Mesodermal cell (in vitro differentiated cells): ENCODE measurements at regions not wholly inside any gene's neighbourhood (a gene's known extent, or its start where the extent isn't known, plus 50 kb on each side); places are given as distances from the start of the nearest gene placed in this dataset.
"Not testable (repeated sequence)": the region's sequence is repeated elsewhere in the genome, so short reads cannot be mapped to it uniquely, and the experiment has no call there.

Experiments used
- H3K27ac ChIP-seq: 2 replicates; pipeline ENCODE4 v1.7.0; 2013; ENCODE audit warnings: mild to moderate bottlenecking, low read depth, low read length, moderate library complexity; ENCODE audit not compliant: severe bottlenecking
- H3K36me3 ChIP-seq: 2 replicates; pipeline ENCODE4 v1.7.1; 2013; ENCODE audit warnings: mild to moderate bottlenecking, low read length, moderate library complexity; ENCODE audit not compliant: control insufficient read depth, insufficient read depth
- H3K4me1 ChIP-seq: one replicate; pipeline ENCODE4 v1.7.1; 2013; ENCODE audit warnings: mild to moderate bottlenecking, low read length; ENCODE audit not compliant: insufficient read depth, control insufficient read depth, poor library complexity, severe bottlenecking
- H3K4me3 ChIP-seq: 2 replicates; pipeline ENCODE4 v1.7.0; 2013; ENCODE audit warnings: low read length, control low read depth, mild to moderate bottlenecking; ENCODE audit not compliant: insufficient read depth, poor library complexity, severe bottlenecking; ENCODE audit errors: extremely low read depth
- H3K9me3 ChIP-seq: 2 replicates; pipeline ENCODE4 v1.7.1; 2013; ENCODE audit warnings: mild to moderate bottlenecking, low read length, moderate library complexity; ENCODE audit not compliant: control insufficient read depth
- WGBS, 2 experiments: methylation state at CpG; one replicate each; pipeline ENCODE4 v1.1.5; 2013; ENCODE audit warnings: missing lambda C conversion rate in 2 of 2; ENCODE audit not compliant: insufficient coverage in 2 of 2; 5-methylcytosine and 5-hydroxymethylcytosine counted together

DNA sequence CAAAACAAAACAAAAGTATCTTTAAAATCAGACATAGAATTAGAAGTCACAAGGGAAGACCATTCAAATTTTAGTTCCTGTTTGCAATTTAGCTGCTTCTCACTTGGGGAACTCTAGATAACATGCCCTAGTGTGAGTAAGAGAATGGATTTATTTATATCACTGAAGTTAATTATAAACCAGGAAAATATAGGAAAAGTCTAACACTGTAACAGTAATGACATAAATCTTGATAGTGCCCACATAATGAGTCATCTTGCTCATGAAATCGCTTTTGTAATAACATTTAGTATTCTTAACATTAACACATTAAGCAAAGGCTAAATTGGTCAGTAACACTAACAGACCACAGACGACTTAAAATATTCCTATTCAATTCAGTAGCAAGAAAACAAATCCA, 710.7 kb downstream of the STPG2 start:
- no peaks in the 10 kb centered on the region for H3K36me3 ChIP-seq
- no peaks in the 10 kb centered on the region for H3K4me1 ChIP-seq
- no peak overlapping the region for H3K27ac ChIP-seq
- 100% methylated on average over 2 of the region's 2 CpGs; no CpG with 5 or more reads in 1 of the 2 experiments for WGBS, 2 experiments
- peaks cover 7% of the 10 kb centered on the region for H3K9me3 ChIP-seq
- H3K4me3 ChIP-seq = no peak overlapping the region

DNA sequence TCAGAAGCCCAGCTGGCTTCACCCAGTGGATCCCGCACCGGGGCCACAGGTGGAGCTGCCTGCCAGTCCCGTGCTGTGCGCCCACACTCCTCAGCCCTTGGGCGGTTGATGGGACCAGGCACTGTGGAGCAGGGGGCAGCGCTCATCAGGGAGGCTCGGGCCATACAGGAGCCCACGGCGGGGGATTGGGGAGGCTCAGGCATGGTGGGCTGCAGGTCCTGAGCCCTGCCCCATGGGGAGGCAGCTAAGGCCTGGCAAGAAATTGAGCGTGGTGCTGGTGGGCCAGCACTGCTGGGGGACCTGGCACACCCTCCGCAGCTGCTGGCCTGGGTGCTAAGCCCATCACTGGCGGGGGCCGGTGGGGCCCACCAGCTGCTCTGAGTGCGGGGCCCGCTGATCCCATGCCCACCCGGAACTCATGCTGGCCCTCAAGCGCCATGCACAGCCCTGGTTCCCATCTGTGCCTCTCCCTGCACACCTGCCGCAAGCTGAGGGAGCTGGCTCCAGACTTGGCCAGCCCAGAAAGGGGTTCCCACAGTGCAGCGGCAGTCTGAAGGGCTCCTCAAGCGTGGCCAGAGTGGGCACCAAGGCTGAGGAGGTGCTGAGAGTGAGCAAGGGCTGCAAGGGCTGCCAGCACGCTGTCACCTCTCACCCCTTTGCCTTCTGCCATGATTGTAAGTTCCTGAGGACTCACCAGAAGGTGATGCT, 705.1 kb downstream of the STPG2 start:
- not testable (repeated sequence) for H3K36me3 ChIP-seq, H3K4me1 ChIP-seq, H3K4me3 ChIP-seq, H3K27ac ChIP-seq
- 93 to 97% methylated on average over 10 to 20 of the region's 21 CpGs for WGBS, 2 experiments
- peaks cover 11% of the 10 kb centered on the region for H3K9me3 ChIP-seq

DNA sequence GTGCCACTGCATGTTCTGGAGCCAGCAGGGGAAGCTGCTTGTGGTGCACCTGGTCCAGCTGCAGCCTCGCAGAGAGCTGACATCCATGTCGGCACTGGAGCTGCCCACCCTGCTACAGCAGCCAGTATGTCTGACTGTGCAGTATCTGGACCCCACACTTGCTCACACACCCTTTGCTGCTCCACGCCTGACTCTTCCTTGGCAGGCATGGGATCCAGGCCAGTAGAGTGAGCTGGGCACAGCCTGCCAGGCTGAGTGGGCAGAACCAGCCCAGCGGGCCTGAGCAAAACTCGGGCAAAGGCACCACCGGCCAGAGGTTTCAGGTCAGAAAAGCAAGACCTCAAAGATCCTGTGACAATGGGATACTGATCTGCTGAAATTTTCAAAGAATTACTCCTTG, 690.1 kb downstream of the STPG2 start:
- no peak overlapping the region for H3K4me3 ChIP-seq

DNA sequence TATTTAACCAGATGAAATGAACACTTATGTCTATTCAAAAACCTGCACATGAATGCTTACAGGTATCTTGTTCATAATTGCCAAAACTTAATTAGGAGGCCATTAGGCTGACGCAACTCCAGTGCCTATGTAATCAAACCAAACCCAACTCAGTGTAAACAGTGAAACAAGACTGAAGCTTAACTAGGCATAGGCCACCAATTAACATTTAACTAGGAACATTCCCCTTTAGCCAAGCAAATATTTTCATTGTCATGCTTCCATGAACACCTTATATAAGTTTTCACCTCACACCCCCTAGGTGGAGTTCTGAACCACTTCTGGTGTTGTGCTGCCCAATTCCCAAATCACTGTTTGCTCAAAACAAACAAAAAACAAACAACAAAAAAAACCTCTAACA, 686.0 kb downstream of the STPG2 start:
- no peaks in the 10 kb centered on the region for H3K4me1 ChIP-seq
- no peak overlapping the region for H3K4me3 ChIP-seq
- WGBS, 2 experiments = 80 to 83% methylated on average over 1 of the region's 1 CpG
- no peak overlapping the region for H3K27ac ChIP-seq
- H3K36me3 ChIP-seq = no peaks in the 10 kb centered on the region
- H3K9me3 ChIP-seq = no peaks in the 10 kb centered on the region

More for the DNA sequence above, 690.1 kb downstream of the STPG2 start:
- Histone ChIP-seq H3K4me1 (no peaks in the 10 kb centered on the region), H3K27ac (no peak overlapping the region), H3K9me3 (no peaks in the 10 kb centered on the region), H3K36me3 (no peaks in the 10 kb centered on the region)
- 91 to 94% methylated on average over 6 of the region's 6 CpGs for WGBS, 2 experiments

DNA sequence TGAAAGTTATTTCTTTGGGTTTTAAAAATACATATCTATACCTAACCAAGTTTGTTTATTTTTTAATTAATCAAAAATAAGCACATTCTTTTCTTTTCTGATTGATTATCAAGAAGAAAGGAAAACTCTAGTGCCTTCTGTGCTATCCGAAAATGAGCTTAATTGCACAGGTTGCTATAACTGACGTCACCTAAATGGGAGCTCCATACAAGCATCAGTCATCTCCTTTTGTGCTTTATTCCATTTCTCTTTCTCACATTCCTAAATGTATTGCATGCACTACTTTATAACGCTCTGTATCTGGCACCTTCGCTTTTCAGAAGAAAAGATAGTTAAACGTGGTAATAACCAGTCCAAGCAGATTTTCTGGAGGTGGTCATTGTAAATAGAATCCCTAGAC, 675.0 kb downstream of the STPG2 start:
- Histone ChIP-seq H3K4me1 (no peaks in the 10 kb centered on the region), H3K27ac (no peak overlapping the region), H3K9me3 (no peaks in the 10 kb centered on the region), H3K36me3 (no peaks in the 10 kb centered on the region), H3K4me3 (no peak overlapping the region)
- WGBS, 2 experiments = 87 to 96% methylated on average over 2 to 5 of the region's 5 CpGs

DNA sequence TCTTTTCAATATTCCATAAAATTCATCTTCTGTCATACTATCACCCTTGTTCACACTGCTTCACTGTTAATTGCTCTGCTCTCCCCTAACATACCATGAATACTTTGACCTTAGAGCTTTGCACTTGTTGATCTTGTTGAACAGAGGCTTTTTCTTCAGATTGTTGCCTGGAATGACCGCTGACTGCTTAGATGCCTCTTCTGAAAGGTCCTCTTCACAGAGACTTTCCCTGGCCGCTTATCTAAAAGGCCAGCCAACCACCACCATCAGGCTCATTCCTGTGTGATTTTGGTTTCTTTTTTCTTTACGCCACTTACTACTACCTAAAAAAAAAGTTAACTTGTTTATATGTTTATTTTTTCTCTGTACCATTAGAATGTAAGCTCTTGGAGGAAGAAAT, 667.7 kb downstream of the STPG2 start:
- no peak overlapping the region for H3K27ac ChIP-seq
- H3K9me3 ChIP-seq = no peaks in the 10 kb centered on the region
- H3K4me3 ChIP-seq = no peak overlapping the region
- no peaks in the 10 kb centered on the region for H3K36me3 ChIP-seq
- H3K4me1 ChIP-seq = no peaks in the 10 kb centered on the region
- 86% methylated on average over 1 of the region's 3 CpGs; no CpG with 5 or more reads in 1 of the 2 experiments for WGBS, 2 experiments

DNA sequence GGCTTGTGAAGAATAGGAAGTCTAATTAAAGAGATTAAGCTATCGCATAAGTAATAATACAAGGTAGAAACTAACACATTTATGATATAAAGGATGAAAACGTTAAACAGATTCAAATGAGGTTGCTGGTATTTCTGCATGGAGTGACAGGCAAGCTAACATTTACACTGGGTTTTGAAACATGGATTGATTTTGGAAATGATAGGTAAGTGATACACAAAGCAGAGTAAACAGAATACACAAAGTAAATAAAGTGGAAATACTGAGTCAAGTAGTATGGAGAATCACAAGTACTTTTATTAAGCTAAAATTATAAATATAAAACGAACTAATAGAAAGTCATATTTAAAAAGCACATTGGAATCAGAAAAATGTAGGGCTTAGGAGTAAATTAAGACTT, 665.3 kb downstream of the STPG2 start:
- no peak overlapping the region for H3K27ac ChIP-seq
- no peaks in the 10 kb centered on the region for H3K36me3 ChIP-seq
- no CpG with 5 or more reads among the region's 3 CpGs for WGBS, 2 experiments
- H3K4me1 ChIP-seq = no peaks in the 10 kb centered on the region
- no peaks in the 10 kb centered on the region for H3K9me3 ChIP-seq
- H3K4me3 ChIP-seq = no peak overlapping the region

DNA sequence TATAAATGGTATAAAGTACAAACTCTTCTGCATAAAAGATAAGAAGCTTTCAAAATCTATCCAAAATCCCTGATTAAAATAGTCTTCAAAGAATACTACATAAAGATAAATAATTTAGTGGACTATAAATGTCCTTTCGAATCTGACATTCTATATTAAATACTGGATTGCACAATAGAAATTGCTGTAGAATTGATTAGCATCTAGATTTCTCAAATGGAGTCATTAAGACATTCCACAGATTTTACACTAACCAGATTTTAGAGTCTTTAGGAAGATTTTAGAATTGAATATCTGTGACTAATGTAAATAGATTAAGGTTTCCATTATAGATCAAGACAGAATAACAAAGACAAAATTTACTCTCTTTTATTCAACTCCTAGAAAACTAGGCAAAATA, 663.9 kb downstream of the STPG2 start:
- H3K9me3 ChIP-seq = no peaks in the 10 kb centered on the region
- no peak overlapping the region for H3K27ac ChIP-seq
- H3K36me3 ChIP-seq = no peaks in the 10 kb centered on the region
- no peaks in the 10 kb centered on the region for H3K4me1 ChIP-seq
- WGBS, 2 experiments = no CpG with 5 or more reads among the region's 1 CpG
- H3K4me3 ChIP-seq = no peak overlapping the region

DNA sequence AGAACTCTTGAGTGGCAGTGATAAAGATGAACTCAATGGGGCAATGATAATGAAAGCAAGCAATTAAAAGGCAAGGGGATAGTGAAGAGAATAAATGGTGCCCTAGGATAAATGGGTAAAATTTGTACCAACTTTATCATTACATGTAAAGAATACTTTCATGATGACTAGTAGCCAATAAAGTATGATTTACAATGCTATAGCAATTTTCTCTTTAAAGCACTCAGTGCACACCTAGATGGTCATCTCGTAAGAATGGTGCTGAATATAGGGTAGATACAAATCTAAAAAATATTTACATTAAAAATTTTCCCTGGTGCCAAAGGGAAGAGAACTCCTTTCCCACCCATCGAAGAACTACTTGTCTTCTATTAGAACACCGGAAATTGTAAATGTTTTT, 651.4 kb downstream of the STPG2 start:
- no CpG with 5 or more reads among the region's 3 CpGs for WGBS, 2 experiments
- H3K9me3 ChIP-seq = no peaks in the 10 kb centered on the region

DNA sequence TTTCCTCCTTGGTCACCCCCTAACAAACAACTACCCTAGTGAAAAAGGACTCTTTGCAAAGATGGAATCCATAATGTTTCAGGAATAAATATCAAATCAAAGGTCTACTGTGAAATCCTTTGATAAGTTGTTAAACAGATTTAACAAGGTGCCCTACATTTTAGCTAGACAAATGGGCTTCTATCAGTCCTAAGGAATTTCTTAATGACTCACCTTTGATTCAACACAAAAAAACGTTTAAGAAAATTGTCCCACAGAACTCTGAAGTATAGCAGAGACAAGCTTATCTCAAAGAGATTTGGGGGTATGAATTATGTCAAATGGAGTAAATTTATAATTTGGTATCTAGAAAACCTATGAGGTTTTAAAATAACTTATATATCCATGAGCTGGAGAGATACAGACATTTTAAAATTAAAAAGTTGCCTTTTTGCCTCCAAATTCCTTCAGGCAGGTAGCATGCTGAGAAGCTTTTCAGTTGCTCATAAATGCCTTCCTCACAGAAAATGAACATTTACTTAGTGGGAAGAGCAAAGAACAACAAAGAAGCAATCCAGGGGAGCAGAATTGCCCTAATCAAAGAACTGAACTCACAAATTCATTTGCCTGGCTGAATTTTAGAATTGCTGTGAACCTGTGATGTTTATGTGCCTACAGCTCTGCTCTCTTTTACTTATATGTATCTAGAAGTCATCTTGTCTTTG, 649.3 kb downstream of the STPG2 start:
- H3K4me3 ChIP-seq = no peak overlapping the region
- peaks cover 21% of the 10 kb centered on the region for H3K4me1 ChIP-seq
- H3K9me3 ChIP-seq = no peaks in the 10 kb centered on the region
- no peaks in the 10 kb centered on the region for H3K36me3 ChIP-seq
- no peak overlapping the region for H3K27ac ChIP-seq
- no CpG with 5 or more reads among the region's 1 CpG for WGBS, 2 experiments

More for the DNA sequence above, 651.4 kb downstream of the STPG2 start:
- Histone ChIP-seq H3K4me3 (no peak overlapping the region), H3K36me3 (no peaks in the 10 kb centered on the region), H3K4me1 (peaks cover 16% of the 10 kb centered on the region), H3K27ac (no peak overlapping the region)

DNA sequence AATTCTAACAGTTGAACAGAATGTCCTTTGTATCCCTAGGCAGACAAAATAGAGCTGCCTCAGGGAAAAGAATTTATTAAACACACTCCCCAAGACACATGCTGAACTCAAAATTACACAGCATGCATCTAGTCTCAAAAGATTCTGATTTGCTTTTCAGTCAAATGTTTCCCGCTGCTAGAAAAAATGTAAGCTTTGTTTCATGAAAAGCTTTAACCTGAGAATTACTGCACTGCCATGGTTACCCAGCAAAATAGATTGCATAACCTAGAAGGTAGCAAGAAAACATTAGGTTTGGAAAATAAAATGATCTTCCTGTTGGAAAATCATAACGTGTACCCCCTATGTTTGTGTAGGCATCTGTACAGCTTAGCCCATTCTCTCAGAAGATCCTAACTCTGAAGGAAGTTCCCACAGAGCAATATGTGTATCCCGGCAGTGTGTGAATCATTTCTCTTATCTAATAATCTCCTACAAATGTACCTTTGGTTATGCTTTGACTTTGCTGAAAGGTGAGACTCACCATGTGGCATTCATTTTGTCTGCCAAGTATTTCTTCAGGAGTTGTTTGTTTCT, 646.9 kb downstream of the STPG2 start:
- no peak overlapping the region for H3K4me3 ChIP-seq
- no peaks in the 10 kb centered on the region for H3K36me3 ChIP-seq
- peaks cover 24% of the 10 kb centered on the region for H3K4me1 ChIP-seq
- H3K27ac ChIP-seq = peak overlapping the region; percentile 79
- 53 to 80% methylated on average over 2 of the region's 3 CpGs for WGBS, 2 experiments
- no peaks in the 10 kb centered on the region for H3K9me3 ChIP-seq
